IPS-20b (cell line): ENCODE measurements at regions not wholly inside any gene's neighbourhood (a gene's known extent, or its start where the extent isn't known, plus 50 kb on each side); places are given as distances from the start of the nearest gene placed in this dataset.

Source experiments
- H3K27ac ChIP-seq: one replicate; pipeline ENCODE4 v1.5.1; 2013; ENCODE audit warnings: low read length
- H3K27me3 ChIP-seq: 2 replicates; pipeline ENCODE4 v1.6.1; 2013; ENCODE audit warnings: mild to moderate bottlenecking, low read length, inconsistent platforms; ENCODE audit not compliant: insufficient read depth
- H3K36me3 ChIP-seq: 2 replicates; pipeline ENCODE4 v1.6.1; 2013; ENCODE audit warnings: low read depth, mild to moderate bottlenecking, inconsistent platforms, low read length, moderate library complexity; ENCODE audit not compliant: insufficient read depth
- H3K4me1 ChIP-seq: 2 replicates; pipeline ENCODE4 v1.6.1; 2013; ENCODE audit warnings: mild to moderate bottlenecking, control low read depth, inconsistent platforms, low read length, moderate library complexity; ENCODE audit not compliant: insufficient read depth
- H3K4me3 ChIP-seq: 2 replicates; pipeline ENCODE4 v1.5.1; 2013; ENCODE audit warnings: mild to moderate bottlenecking, low read length, inconsistent platforms
- H3K9ac ChIP-seq: 2 replicates; pipeline ENCODE4 v1.6.1; 2013; ENCODE audit warnings: low read depth, mild to moderate bottlenecking, inconsistent platforms, low read length, moderate library complexity
- H3K9me3 ChIP-seq: 2 replicates; pipeline ENCODE4 v1.6.1; 2013; ENCODE audit warnings: mild to moderate bottlenecking, low read depth, low read length, inconsistent platforms; ENCODE audit not compliant: insufficient read depth

DNA sequence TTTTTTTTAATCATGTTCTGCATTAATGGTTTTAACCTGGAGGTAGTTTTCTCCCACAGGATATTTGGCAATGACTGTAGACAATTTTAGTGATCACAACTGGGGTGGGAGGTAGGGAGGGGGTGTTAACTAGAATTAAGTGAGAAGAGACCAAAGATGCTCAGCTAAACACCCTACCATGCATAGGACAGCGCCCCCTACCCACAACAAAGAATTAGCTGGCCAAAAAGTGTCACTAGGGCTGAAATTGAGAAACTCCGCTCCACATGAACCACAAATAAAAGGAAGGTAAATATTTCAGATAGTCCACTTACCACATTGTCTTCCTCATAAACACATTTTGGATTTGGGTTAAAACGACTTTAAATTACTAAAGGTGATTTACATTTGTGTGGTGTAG, 942.6 kb downstream of the SUCLG1 start:
- Histone ChIP-seq H3K9ac (no peak overlapping the region), H3K9me3 (no peaks in the 10 kb centered on the region), H3K27me3 (no peaks in the 10 kb centered on the region), H3K36me3 (no peaks in the 10 kb centered on the region), H3K27ac (no peak overlapping the region), H3K4me3 (no peak overlapping the region), H3K4me1 (no peaks in the 10 kb centered on the region)

DNA sequence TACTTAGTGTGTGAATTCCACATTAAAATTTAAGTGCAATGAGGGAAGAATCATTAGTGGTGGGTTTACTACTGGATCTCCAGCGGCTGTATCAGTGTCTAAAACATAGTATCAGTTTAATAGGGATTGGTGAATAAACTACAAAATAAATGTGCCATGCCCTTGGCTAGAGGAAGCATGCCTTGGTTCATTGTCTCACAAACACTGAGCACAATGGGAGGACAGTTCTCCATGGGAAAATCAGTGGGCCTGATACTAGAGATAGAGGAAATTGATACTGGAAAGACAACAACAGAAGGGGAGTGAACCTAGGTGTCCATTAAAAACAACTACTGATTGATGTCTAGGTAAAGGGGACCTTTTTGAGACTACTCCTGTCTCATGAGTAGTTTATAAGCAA, 971.6 kb downstream of the SUCLG1 start:
- no peak overlapping the region for H3K9ac ChIP-seq
- H3K4me3 ChIP-seq = no peak overlapping the region
- H3K4me1 ChIP-seq = no peaks in the 10 kb centered on the region
- H3K27ac ChIP-seq = no peak overlapping the region
- no peaks in the 10 kb centered on the region for H3K9me3 ChIP-seq
- H3K27me3 ChIP-seq = no peaks in the 10 kb centered on the region
- H3K36me3 ChIP-seq = no peaks in the 10 kb centered on the region

DNA sequence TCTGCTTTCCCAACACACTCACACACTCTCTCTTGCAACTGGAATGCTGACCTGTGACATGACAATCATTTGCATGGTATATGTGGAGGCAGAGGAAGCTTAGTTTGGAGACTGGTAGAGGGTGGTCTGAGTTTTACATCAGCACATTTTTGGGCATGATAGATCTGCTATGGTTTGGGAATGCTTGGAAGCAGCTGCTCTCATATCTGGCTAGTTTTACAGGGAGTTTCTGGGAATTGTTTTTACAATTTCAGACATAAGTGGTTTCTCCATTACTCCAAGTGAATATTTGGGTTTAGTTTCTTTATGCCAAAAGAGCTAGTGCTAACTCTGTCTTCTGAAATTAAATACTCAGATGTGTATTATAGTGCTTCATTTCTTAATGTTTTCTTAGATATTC, 977.6 kb downstream of the SUCLG1 start:
- Histone ChIP-seq H3K9ac (no peak overlapping the region), H3K4me3 (no peak overlapping the region), H3K9me3 (no peaks in the 10 kb centered on the region), H3K27ac (no peak overlapping the region), H3K4me1 (no peaks in the 10 kb centered on the region), H3K36me3 (no peaks in the 10 kb centered on the region), H3K27me3 (no peaks in the 10 kb centered on the region)

DNA sequence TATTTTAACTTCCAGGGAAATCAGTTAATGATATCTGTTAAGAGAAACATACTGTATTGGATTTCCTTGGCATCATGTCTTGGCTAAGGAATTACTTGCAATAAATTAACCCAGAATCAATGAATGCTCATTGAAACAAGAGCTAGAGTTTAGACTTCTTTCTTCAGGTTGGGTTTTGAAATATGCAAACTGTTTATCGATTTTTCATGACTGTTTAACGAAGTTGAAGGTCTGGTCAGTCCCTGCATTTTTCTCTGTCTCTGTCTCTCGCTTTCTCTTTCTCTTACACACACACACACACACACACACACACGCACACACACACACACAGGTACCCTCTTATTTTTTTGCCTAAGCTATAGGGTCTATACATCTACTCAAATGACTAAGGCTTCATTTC, 981.0 kb downstream of the SUCLG1 start:
- Histone ChIP-seq H3K9ac (no peak overlapping the region), H3K27me3 (no peaks in the 10 kb centered on the region), H3K27ac (no peak overlapping the region), H3K36me3 (no peaks in the 10 kb centered on the region), H3K4me3 (no peak overlapping the region), H3K4me1 (no peaks in the 10 kb centered on the region), H3K9me3 (no peaks in the 10 kb centered on the region)

DNA sequence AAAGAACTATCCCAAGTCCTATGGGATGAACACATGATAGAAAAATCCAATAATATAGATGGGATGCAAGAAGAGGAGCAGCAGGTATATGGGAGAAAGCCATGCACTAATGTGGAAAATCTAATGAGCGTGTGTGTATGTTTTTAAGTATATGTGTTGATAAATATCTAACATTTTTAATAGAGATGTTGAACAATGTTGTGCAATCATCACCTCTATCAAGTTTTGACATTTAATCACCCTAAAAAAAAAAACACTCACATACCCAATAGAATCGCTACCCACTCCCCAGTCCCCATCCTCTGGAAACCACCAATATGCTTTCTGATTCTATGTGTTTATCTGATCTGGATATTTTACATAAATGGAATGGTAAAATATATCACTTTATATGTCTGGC, 983.7 kb downstream of the SUCLG1 start:
- no peaks in the 10 kb centered on the region for H3K4me1 ChIP-seq
- no peak overlapping the region for H3K4me3 ChIP-seq

DNA sequence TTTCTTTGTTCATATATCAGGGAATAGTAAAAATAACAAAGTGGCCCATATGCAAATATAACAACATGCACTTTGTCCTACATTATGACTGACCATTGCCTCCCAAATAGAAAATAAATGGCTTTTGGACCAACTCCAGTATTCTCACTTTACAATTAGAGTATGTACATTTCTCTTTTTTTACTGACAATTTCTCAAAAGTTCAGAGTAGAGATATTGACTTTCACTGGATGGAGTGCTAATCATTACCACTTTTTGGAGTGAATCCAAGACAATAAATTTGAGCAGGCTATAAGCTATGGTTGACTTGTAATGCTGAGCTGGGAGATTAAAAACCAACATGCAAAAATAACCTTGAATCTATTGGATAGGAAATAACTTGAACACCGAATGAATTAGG, 987.4 kb downstream of the SUCLG1 start:
- Histone ChIP-seq H3K4me1 (no peaks in the 10 kb centered on the region), H3K27me3 (no peaks in the 10 kb centered on the region), H3K36me3 (no peaks in the 10 kb centered on the region), H3K9me3 (no peaks in the 10 kb centered on the region), H3K4me3 (no peak overlapping the region), H3K27ac (no peak overlapping the region), H3K9ac (no peak overlapping the region)

More for the DNA sequence above, 983.7 kb downstream of the SUCLG1 start:
- Histone ChIP-seq H3K9me3 (no peaks in the 10 kb centered on the region), H3K36me3 (no peaks in the 10 kb centered on the region), H3K27ac (no peak overlapping the region), H3K27me3 (no peaks in the 10 kb centered on the region), H3K9ac (no peak overlapping the region)

DNA sequence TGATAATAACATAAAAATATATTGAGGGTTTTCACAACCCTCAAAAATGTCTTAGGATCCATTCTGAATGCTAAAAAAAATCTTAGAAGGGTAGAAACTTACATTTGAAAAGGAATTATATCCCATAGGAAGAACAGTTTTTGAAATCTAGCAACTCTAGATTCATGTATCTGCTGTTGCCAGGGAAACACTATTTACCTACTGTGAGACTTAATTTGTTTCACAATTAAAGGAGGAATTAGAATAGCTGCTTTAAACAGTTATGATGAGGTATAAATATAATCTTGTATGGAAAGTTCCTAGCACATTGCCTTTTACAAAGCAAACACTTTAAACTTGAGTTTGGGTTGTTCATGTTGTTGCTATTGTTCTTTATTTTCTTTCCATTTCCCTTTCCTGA, 988.2 kb downstream of the SUCLG1 start:
- no peak overlapping the region for H3K4me3 ChIP-seq
- H3K27ac ChIP-seq = no peak overlapping the region
- no peak overlapping the region for H3K9ac ChIP-seq

DNA sequence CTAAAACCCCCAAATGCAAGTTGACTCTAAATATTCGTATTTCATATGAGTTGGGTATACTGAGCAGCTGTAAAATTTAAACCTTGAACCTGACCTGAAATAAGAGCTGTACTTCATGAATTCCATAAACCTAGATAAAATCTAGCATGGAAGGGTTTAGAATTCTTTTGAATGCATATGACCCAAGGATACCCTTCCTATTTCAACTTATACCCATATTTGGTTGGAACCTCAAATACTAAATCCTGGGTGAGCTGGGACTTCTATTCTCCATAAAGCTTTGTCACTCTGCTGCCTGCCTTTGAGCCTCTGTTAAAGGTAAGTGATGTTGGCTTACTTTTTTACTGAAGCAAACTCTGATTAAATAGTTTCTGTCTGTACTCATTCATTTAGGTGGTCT, 994.6 kb downstream of the SUCLG1 start:
- no peaks in the 10 kb centered on the region for H3K27me3 ChIP-seq
- no peaks in the 10 kb centered on the region for H3K9me3 ChIP-seq

More for the DNA sequence above, 988.2 kb downstream of the SUCLG1 start:
- H3K27me3 ChIP-seq = no peaks in the 10 kb centered on the region
- H3K36me3 ChIP-seq = no peaks in the 10 kb centered on the region
- H3K9me3 ChIP-seq = no peaks in the 10 kb centered on the region
- peaks cover 3% of the 10 kb centered on the region; the same call in 1 of the 2 replicates for H3K4me1 ChIP-seq

DNA sequence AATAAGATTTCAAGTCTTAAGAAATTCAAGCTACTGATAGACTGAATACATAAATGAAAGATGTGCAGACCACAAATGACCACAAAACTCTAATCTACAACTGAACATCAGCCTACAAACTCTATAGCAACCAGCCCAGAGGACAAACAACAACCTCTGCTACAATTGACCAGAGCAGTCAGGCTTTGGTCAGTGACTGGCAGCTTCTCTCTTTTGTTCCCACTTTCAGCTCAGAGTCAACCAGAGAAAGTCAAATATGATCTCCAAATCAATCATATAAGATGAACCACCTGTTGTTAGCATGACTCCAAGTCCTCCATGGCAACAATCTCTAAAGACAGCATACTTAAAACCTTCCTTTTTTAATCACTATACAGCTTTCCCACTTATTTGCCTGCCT, 996.2 kb downstream of the SUCLG1 start:
- no peak overlapping the region for H3K27ac ChIP-seq
- H3K4me3 ChIP-seq = no peak overlapping the region
- no peak overlapping the region for H3K9ac ChIP-seq
- H3K27me3 ChIP-seq = no peaks in the 10 kb centered on the region
- H3K4me1 ChIP-seq = peaks cover 6% of the 10 kb centered on the region; the same call in 1 of the 2 replicates
- no peaks in the 10 kb centered on the region for H3K9me3 ChIP-seq
- no peaks in the 10 kb centered on the region for H3K36me3 ChIP-seq

More for the DNA sequence above, 994.6 kb downstream of the SUCLG1 start:
- H3K27ac ChIP-seq = no peak overlapping the region
- no peak overlapping the region for H3K9ac ChIP-seq
- H3K4me1 ChIP-seq = peaks cover 6% of the 10 kb centered on the region; the same call in 1 of the 2 replicates
- H3K36me3 ChIP-seq = no peaks in the 10 kb centered on the region
- no peak overlapping the region for H3K4me3 ChIP-seq

DNA sequence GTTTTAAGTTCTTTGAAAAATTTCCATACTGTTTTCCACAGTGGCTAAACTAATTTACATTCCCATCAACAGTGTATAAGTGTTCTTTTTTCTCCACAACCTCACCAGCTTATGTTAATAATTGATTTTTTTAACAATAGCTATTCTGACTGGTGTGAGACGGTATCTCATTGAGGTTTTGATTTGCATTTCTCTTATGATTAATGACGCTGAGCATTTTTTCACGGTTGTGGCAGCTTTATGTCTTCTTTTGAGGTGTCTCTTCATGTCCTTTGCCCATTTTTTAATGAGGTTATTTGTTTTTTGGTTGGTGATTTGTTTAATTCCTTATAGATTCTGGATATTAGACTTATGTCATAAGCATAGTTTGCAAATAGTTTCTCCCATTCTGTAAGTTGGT, 997.9 kb downstream of the SUCLG1 start:
- Histone ChIP-seq H3K9ac (no peak overlapping the region), H3K4me3 (no peak overlapping the region), H3K27me3 (no peaks in the 10 kb centered on the region), H3K4me1 (peaks cover 5% of the 10 kb centered on the region; the same call in 1 of the 2 replicates), H3K9me3 (no peaks in the 10 kb centered on the region), H3K27ac (no peak overlapping the region), H3K36me3 (no peaks in the 10 kb centered on the region)

DNA sequence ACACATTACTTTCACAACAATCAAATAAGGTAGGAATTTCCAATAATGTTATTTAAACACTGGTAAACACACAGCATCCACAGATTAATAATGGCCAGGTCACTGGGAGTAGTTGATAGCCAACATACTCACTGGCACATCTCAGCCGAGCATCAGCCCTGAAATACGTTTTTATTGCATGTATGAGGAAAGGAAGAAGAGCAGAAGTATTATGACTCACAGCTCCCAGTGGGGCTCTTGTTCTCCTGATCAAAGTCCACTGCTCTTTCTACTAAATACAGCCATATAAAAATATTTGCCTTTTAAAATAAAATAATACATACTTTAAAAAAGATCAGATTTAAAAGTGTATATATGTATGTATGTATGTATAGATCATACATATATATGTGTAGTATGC, 999.6 kb downstream of the SUCLG1 start:
- no peaks in the 10 kb centered on the region for H3K9me3 ChIP-seq
- no peak overlapping the region for H3K27ac ChIP-seq
- no peaks in the 10 kb centered on the region for H3K36me3 ChIP-seq
- no peaks in the 10 kb centered on the region for H3K4me1 ChIP-seq
- no peak overlapping the region for H3K9ac ChIP-seq
- no peaks in the 10 kb centered on the region for H3K27me3 ChIP-seq
- H3K4me3 ChIP-seq = no peak overlapping the region

DNA sequence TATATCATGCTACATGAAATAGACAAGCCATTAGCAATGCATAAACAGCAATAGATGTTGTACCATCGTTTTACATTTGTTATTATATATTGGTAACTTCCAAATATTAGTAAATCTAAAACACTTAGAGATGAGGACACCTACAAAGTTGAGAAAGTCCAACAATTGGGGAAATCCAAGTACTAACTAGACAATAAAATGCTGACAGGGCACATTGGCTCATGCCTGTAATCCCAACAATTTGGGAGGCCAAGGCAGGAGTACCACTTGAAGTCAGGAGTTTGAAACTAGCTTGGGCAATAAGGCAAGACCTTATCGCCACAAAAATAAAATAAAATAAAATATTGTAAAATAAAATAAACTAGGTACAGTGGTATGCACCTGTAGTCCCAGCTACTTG, 1023.1 kb downstream of the SUCLG1 start:
- H3K36me3 ChIP-seq = no peaks in the 10 kb centered on the region
- H3K4me1 ChIP-seq = no peaks in the 10 kb centered on the region
- H3K27me3 ChIP-seq = no peaks in the 10 kb centered on the region
- H3K27ac ChIP-seq = no peak overlapping the region
- H3K9me3 ChIP-seq = no peaks in the 10 kb centered on the region
- H3K9ac ChIP-seq = no peak overlapping the region
- no peak overlapping the region for H3K4me3 ChIP-seq

DNA sequence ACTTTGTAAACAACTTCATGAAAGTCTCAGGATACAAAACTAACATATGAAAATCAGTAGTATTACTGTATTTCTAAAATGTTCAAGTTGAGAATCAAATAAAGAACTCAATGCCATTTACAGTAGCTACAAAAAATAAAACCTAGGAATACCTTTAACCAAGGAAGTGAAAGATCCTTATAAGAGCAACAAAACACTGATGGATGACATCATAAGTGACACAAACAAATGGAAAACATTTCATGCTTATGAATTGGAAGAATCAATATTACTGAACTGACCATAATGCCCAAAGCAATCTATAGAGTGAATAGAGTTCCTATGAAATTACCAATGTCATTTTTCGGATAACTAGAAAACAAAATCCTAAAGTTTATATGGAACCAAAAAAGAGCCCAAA, 1038.1 kb downstream of the SUCLG1 start:
- Histone ChIP-seq H3K27me3 (no peaks in the 10 kb centered on the region), H3K9ac (no peak overlapping the region), H3K36me3 (no peaks in the 10 kb centered on the region), H3K4me1 (no peaks in the 10 kb centered on the region), H3K4me3 (no peak overlapping the region), H3K9me3 (peaks cover 8% of the 10 kb centered on the region; the same call in 1 of the 2 replicates), H3K27ac (no peak overlapping the region)
